MM.1S (cell line): ENCODE measurements at regions not wholly inside any gene's neighbourhood (a gene's known extent, or its start where the extent isn't known, plus 50 kb on each side); places are given as distances from the start of the nearest gene placed in this dataset.

ENCODE experiments used
- DNase-seq: peaks from one replicate; pipeline ENCODE4 v3.0.0-alpha.2; 2015
- H2AFZ ChIP-seq: fragments of 300-600 bp; sonication (generic); 2 replicates; pipeline ENCODE4 v1.6.0; 2016; ENCODE audit warnings: antibody characterized with exemption, low read length
- H3F3A ChIP-seq: fragments of 300-600 bp; sonication (generic); 2 replicates; pipeline ENCODE4 v1.6.1; 2016; ENCODE audit warnings: mild to moderate bottlenecking, antibody characterized with exemption, low read length, moderate library complexity, mixed read lengths; ENCODE audit not compliant: insufficient read depth
- H3K27ac ChIP-seq: fragments of 300-600 bp; sonication (generic); 2 replicates; pipeline ENCODE4 v1.5.1; 2016; ENCODE audit warnings: mild to moderate bottlenecking, low read length
- H3K27me3 ChIP-seq: fragments of 300-600 bp; sonication (generic); replicated peaks from 2 replicates; pipeline ENCODE4 v1.6.0; 2016; ENCODE audit warnings: low read length; ENCODE audit not compliant: insufficient read depth
- H3K36me3 ChIP-seq: fragments of 300-600 bp; sonication (generic); replicated peaks from 2 replicates; pipeline ENCODE4 v1.6.1; 2016; ENCODE audit warnings: mild to moderate bottlenecking, low read length, mixed read lengths; ENCODE audit not compliant: insufficient read depth
- H3K4me1 ChIP-seq: fragments of 300-600 bp; sonication (generic); 2 replicates; pipeline ENCODE4 v1.6.1; 2016; ENCODE audit warnings: low read length, mixed read lengths
- H3K4me2 ChIP-seq: fragments of 300-600 bp; sonication (generic); 2 replicates; pipeline ENCODE4 v1.6.0; 2016; ENCODE audit warnings: low read depth, low read length
- H3K4me3 ChIP-seq: fragments of 300-600 bp; sonication (generic); 2 replicates; pipeline ENCODE4 v1.5.1; 2016; ENCODE audit warnings: low read length, mixed read lengths
- H3K79me2 ChIP-seq: fragments of 300-600 bp; sonication (generic); 2 replicates; pipeline ENCODE4 v1.6.1; 2016; ENCODE audit warnings: mixed run types, low read length, mixed read lengths
- H3K9ac ChIP-seq: fragments of 300-600 bp; sonication (generic); 2 replicates; pipeline ENCODE4 v1.6.1; 2016; ENCODE audit warnings: low read length, mixed read lengths
- H3K9me2 ChIP-seq: fragments of 300-600 bp; sonication (generic); replicated peaks from 2 replicates; pipeline ENCODE4 v1.6.1; 2016; ENCODE audit warnings: mild to moderate bottlenecking, low read length, mixed read lengths; ENCODE audit not compliant: insufficient read depth
- H3K9me3 ChIP-seq: fragments of 300-600 bp; sonication (generic); replicated peaks from 2 replicates; pipeline ENCODE4 v1.6.1; 2016; ENCODE audit warnings: mild to moderate bottlenecking, low read length, mixed read lengths; ENCODE audit not compliant: insufficient read depth
- H4K20me1 ChIP-seq: fragments of 300-600 bp; sonication (generic); 2 replicates; pipeline ENCODE4 v1.6.1; 2016; ENCODE audit warnings: mild to moderate bottlenecking, low read length, moderate library complexity, mixed read lengths; ENCODE audit not compliant: insufficient read depth
- EZH2 ChIP-seq: fragments of 300-600 bp; sonication (generic); optimal IDR thresholded peaks from 2 replicates; pipeline ENCODE3; 2017; ENCODE audit warnings: low read depth, mild to moderate bottlenecking, antibody characterized with exemption, low read length, mixed read lengths
- EZH2phosphoT487 ChIP-seq: fragments of 300-600 bp; sonication (generic); IDR thresholded peaks from 2 replicates; pipeline ENCODE4 v1.6.1; 2018; ENCODE audit warnings: antibody characterized with exemption, low read length
- TF ChIP-seq, protein P1 (sequence below): fragments of 300-600 bp; sonication (generic); IDR thresholded peaks from 2 replicates; pipeline ENCODE4 v1.5.1; 2016; ENCODE audit warnings: antibody characterized with exemption, low read length, mixed read lengths

GRCh38 chr13:40399756-40400155 lies 266.7 kb downstream of the FOXO1 start:
- no peak for TF ChIP-seq EZH2
- TF ChIP-seq, protein P1, sequence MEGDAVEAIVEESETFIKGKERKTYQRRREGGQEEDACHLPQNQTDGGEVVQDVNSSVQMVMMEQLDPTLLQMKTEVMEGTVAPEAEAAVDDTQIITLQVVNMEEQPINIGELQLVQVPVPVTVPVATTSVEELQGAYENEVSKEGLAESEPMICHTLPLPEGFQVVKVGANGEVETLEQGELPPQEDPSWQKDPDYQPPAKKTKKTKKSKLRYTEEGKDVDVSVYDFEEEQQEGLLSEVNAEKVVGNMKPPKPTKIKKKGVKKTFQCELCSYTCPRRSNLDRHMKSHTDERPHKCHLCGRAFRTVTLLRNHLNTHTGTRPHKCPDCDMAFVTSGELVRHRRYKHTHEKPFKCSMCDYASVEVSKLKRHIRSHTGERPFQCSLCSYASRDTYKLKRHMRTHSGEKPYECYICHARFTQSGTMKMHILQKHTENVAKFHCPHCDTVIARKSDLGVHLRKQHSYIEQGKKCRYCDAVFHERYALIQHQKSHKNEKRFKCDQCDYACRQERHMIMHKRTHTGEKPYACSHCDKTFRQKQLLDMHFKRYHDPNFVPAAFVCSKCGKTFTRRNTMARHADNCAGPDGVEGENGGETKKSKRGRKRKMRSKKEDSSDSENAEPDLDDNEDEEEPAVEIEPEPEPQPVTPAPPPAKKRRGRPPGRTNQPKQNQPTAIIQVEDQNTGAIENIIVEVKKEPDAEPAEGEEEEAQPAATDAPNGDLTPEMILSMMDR: no peak
- no peak for TF ChIP-seq EZH2phosphoT487
- H3K4me1 ChIP-seq: no peaks in the 10 kb centered on the region
- no peak overlapping the region for H3K9ac ChIP-seq
- H3K36me3 ChIP-seq: no peaks in the 10 kb centered on the region
- H3K9me2 ChIP-seq: no peaks in the 10 kb centered on the region
- no peaks in the 10 kb centered on the region for H3K79me2 ChIP-seq
- H3K4me2 ChIP-seq: no peak overlapping the region
- H3K27ac ChIP-seq: no peak overlapping the region
- no peaks in the 10 kb centered on the region for H3K9me3 ChIP-seq
- H2AFZ ChIP-seq: no peak overlapping the region
- H3K4me3 ChIP-seq: no peak overlapping the region
- no peaks in the 10 kb centered on the region for H3K27me3 ChIP-seq
- no peaks in the 10 kb centered on the region for H4K20me1 ChIP-seq
- no peaks in the 10 kb centered on the region for H3F3A ChIP-seq
- DNase-seq: no peak

DNA sequence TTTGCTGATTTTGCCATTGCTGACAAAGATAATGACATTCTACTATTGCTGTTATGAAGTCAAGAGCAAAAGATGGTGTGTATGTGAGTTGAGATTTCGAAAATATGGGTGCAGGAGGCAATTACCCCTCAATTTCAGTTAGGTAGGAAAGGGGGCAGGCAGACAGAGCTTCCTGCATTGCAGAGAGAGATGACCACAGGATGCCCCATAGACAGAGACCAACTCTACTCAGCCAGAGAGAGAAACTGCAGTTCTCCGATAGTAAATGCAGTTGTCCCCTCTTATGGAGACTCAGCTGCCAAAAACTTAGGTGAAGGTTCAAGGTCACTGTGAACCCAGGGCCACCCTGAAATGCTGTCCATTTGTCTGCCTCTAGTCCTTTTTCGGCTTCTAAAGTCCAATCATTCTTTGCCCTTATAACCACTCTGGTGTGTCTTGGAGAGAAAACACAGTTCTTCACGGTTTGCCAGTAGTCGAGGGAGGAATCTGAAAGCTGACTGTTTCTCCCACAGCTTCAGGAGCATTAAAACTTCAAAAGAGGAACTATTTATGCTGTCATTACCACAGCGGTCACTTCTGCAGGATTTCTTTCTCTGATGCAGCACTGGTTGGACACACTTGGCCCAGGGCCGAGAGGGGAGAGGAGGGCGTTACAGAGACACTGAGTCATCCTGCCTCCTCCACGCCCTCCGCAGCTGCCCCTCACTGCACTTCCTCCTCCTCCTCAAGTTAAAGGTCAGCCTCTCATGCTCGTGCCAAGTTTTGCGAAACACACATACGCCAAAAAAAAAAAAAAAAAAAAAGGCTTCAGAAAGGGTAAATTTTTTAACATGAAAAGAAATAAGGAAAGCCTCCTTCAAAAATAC lies 264.3 kb downstream of the FOXO1 start:
- Histone ChIP-seq H3K4me1 (no peaks in the 10 kb centered on the region), H3F3A (no peaks in the 10 kb centered on the region), H3K36me3 (no peaks in the 10 kb centered on the region), H3K9ac (no peak overlapping the region), H3K79me2 (no peaks in the 10 kb centered on the region), H3K27me3 (no peaks in the 10 kb centered on the region), H3K27ac (no peak overlapping the region), H3K4me3 (no peak overlapping the region), H2AFZ (no peak overlapping the region), H3K4me2 (no peak overlapping the region), H3K9me3 (no peaks in the 10 kb centered on the region), H3K9me2 (no peaks in the 10 kb centered on the region), H4K20me1 (no peaks in the 10 kb centered on the region)
- no peak for DNase-seq
- TF ChIP-seq EZH2phosphoT487 (no peak), EZH2 (no peak)
- TF ChIP-seq, protein P1: no peak

GRCh38 chr13:40402931-40403431 lies 263.5 kb downstream of the FOXO1 start:
- Histone ChIP-seq H3K27ac (no peak overlapping the region), H3F3A (no peaks in the 10 kb centered on the region), H3K4me2 (no peak overlapping the region), H3K9ac (no peak overlapping the region), H4K20me1 (no peaks in the 10 kb centered on the region), H3K36me3 (no peaks in the 10 kb centered on the region), H3K79me2 (no peaks in the 10 kb centered on the region), H3K9me2 (no peaks in the 10 kb centered on the region), H3K27me3 (no peaks in the 10 kb centered on the region), H3K4me1 (no peaks in the 10 kb centered on the region), H3K9me3 (no peaks in the 10 kb centered on the region), H3K4me3 (no peak overlapping the region), H2AFZ (no peak overlapping the region)
- DNase-seq: no peak
- TF ChIP-seq, protein P1: no peak
- TF ChIP-seq EZH2 (no peak), EZH2phosphoT487 (no peak)
